ENCODE measurements at regions not wholly inside any gene's neighbourhood (a gene's known extent, or its start where the extent isn't known, plus 50 kb on each side); places are given as distances from the start of the nearest gene placed in this dataset.
"Not testable (repeated sequence)": the region's sequence is repeated elsewhere in the genome, so short reads cannot be mapped to it uniquely, and the experiment has no call there.

GRCh38 chrX:116679544-116679943 lies 216.8 kb upstream of the CT83 start:
- not testable (repeated sequence) for TF ChIP-seq CTCF (conservative IDR thresholded peaks at IDR 0.05; ENCODE audit: low read depth, low read length); EZH2 (IDR thresholded peaks at IDR 0.05; ENCODE audit: low read length, unreplicated experiment); EZH2phosphoT487 (IDR thresholded peaks at IDR 0.05; ENCODE audit: borderline replicate concordance, low read length)
